HEK293T (cell line): ENCODE measurements at regions not wholly inside any gene's neighbourhood (a gene's known extent, or its start where the extent isn't known, plus 50 kb on each side); places are given as distances from the start of the nearest gene placed in this dataset.
"Not testable (repeated sequence)": the region's sequence is repeated elsewhere in the genome, so short reads cannot be mapped to it uniquely, and the experiment has no call there.

Source experiments
- FOXK2 ChIP-seq: fragments of 450-650 bp; IDR thresholded peaks from 2 replicates; pipeline ENCODE4 v1.6.1; 2016; ENCODE audit warnings: mild to moderate bottlenecking
- HDGF ChIP-seq: fragments of 450-650 bp; IDR thresholded peaks from 2 replicates; pipeline ENCODE4 v1.6.1; 2017; ENCODE audit warnings: antibody characterized with exemption, borderline replicate concordance
- SP1 ChIP-seq: fragments of 450-650 bp; IDR thresholded peaks from 2 replicates; pipeline ENCODE4 v1.6.1; 2017
- ZNF384 ChIP-seq: fragments of 450-650 bp; IDR thresholded peaks from 2 replicates; pipeline ENCODE4 v1.6.1; 2016

GRCh38 chr4:179365932-179366331, 1923.7 kb upstream of the AGA start:
- not testable (repeated sequence) for TF ChIP-seq HDGF, SP1, FOXK2, ZNF384
